HG03097 (cell line): ENCODE measurements at regions not wholly inside any gene's neighbourhood (a gene's known extent, or its start where the extent isn't known, plus 50 kb on each side); places are given as distances from the start of the nearest gene placed in this dataset.
"Not testable (repeated sequence)": the region's sequence is repeated elsewhere in the genome, so short reads cannot be mapped to it uniquely, and the experiment has no call there.

Source experiments
- ATAC-seq: cut with Tn5 transposase; IDR thresholded peaks from one replicate; pipeline ENCODE4 v1.9.1; 2021; ENCODE audit not compliant: unreplicated experiment, low FRiP score

- no peak for ATAC-seq
These were observed 130.0 kb upstream of the STX18 start for GRCh38 chr4:4671774-4672349.

- no peak for ATAC-seq
These were observed 129.0 kb upstream of the STX18 start for GRCh38 chr4:4670869-4671268.

- no peak for ATAC-seq
These were observed 126.7 kb upstream of the STX18 start for GRCh38 chr4:4668355-4669210.

GRCh38 chr4:4667622-4668081 is 125.8 kb upstream of the STX18 start:
- no peak for ATAC-seq

GRCh38 chr4:4666693-4667621 is 125.1 kb upstream of the STX18 start:
- no peak for ATAC-seq

GRCh38 chr4:4666187-4666586 is 124.3 kb upstream of the STX18 start:
- ATAC-seq: no peak

- no peak for ATAC-seq
These were observed 122.4 kb upstream of the STX18 start for GRCh38 chr4:4664234-4664633.

GRCh38 chr4:4663028-4663427 is 121.2 kb upstream of the STX18 start:
- ATAC-seq: no peak

- no peak for ATAC-seq
These were observed 120.4 kb upstream of the STX18 start for GRCh38 chr4:4662230-4662629.

GRCh38 chr4:4659871-4660651 is 118.2 kb upstream of the STX18 start:
- ATAC-seq: no peak

- ATAC-seq: no peak
These were observed 116.2 kb upstream of the STX18 start for GRCh38 chr4:4658052-4658451.

- ATAC-seq: no peak
These were observed 115.1 kb upstream of the STX18 start for GRCh38 chr4:4656977-4657376.

- no peak for ATAC-seq
These were observed 114.1 kb upstream of the STX18 start for GRCh38 chr4:4655901-4656300.

GRCh38 chr4:4655011-4655410 is 113.2 kb upstream of the STX18 start:
- ATAC-seq: no peak

- ATAC-seq: no peak
These were observed 110.2 kb upstream of the STX18 start for GRCh38 chr4:4651811-4652755.

GRCh38 chr4:4647041-4647440 is 105.2 kb upstream of the STX18 start:
- no peak for ATAC-seq

GRCh38 chr4:4645743-4646142 is 103.9 kb upstream of the STX18 start:
- ATAC-seq: no peak

GRCh38 chr4:4644277-4644676 is 102.4 kb upstream of the STX18 start:
- not testable (repeated sequence) for ATAC-seq

- ATAC-seq: not testable (repeated sequence)
These were observed 101.9 kb upstream of the STX18 start for GRCh38 chr4:4643743-4644142.
